ENCODE measurements at regions not wholly inside any gene's neighbourhood (a gene's known extent, or its start where the extent isn't known, plus 50 kb on each side); places are given as distances from the start of the nearest gene placed in this dataset.

DNA sequence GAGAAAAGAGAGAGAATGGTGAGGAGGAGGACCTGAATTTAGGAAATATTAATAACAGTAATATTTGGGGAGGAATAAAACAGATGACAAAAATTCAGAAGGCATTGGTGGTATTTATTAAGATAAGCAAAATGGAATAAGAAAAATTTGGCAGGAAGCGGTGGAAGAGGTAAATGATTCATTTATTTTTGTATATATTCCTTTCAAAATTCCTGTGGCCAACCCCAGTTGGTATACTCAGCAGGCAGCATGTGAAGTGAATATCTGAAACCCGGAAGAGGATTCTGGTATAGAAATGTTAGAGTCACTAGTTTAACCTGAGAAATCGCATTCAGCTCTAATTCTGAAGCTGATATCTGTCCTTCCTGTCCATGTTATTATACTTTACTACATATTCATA lies 792.0 kb downstream of the KCNJ2 start:
- Histone ChIP-seq H3K9me3 (peaks cover 0 to 8% of the 10 kb centered on the region in 2 donors), H3K4me3 (no peak overlapping the region), H3K4me1 (no peaks in the 10 kb centered on the region), H3K27ac (no peak overlapping the region), H3K36me3 (no peaks in the 10 kb centered on the region), H3K27me3 (no peaks in the 10 kb centered on the region)
- DNase-seq (ENCODE audit: low spot score) = no peak
- TF ChIP-seq, protein P1, sequence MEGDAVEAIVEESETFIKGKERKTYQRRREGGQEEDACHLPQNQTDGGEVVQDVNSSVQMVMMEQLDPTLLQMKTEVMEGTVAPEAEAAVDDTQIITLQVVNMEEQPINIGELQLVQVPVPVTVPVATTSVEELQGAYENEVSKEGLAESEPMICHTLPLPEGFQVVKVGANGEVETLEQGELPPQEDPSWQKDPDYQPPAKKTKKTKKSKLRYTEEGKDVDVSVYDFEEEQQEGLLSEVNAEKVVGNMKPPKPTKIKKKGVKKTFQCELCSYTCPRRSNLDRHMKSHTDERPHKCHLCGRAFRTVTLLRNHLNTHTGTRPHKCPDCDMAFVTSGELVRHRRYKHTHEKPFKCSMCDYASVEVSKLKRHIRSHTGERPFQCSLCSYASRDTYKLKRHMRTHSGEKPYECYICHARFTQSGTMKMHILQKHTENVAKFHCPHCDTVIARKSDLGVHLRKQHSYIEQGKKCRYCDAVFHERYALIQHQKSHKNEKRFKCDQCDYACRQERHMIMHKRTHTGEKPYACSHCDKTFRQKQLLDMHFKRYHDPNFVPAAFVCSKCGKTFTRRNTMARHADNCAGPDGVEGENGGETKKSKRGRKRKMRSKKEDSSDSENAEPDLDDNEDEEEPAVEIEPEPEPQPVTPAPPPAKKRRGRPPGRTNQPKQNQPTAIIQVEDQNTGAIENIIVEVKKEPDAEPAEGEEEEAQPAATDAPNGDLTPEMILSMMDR (IDR thresholded peaks at IDR 0.05) = no peak

DNA sequence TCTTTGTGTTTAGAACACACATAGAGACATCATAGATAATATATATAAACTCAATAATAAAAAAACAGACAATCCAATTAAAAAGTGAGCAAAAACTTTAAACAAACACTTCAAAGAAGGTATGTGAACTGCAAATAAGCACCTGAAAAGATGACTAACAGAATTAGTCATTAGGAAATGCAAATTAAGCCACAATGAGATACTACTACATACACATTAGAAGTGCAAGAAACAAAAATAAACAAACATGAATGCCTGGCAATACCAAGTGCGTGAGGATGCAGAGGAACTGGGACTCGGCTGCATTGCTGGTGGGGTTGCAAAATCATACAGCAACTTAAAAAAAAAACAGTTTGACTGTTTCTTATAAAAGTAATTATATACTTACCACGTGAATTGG lies 799.0 kb downstream of the KCNJ2 start:
- DNase-seq (ENCODE audit: low spot score) = no peak
- Histone ChIP-seq H3K4me3 (no peak overlapping the region), H3K4me1 (no peaks in the 10 kb centered on the region), H3K36me3 (no peaks in the 10 kb centered on the region), H3K27ac (no peak overlapping the region), H3K27me3 (no peaks in the 10 kb centered on the region), H3K9me3 (peaks cover 0 to 11% of the 10 kb centered on the region in 2 donors)
- TF ChIP-seq, protein P1 (IDR thresholded peaks at IDR 0.05) = no peak

DNA sequence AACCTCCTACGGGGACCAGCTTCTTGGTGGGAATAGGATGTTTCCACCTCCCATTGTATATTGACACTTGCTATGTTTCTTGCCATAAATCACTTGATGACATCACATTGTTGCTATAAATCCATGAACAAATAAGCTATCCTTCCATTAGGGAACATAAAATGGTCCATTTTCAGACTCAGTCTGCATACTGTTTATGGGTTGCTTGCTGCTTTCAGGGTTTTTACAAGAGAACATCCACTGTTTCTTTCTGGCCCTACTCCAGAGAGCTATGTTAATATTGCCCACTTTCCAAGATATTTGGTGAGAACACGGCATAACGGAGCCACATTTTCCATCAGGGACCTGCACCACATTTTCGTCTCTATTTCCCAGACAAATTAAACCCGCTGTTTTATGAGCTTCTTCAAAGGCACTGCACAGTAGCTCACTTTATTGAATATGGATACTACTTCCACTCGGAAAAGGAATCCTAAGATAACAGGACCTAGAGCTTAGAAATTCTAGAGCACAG lies 800.2 kb downstream of the KCNJ2 start:
- H3K4me1 ChIP-seq = no peaks in the 10 kb centered on the region
- no peaks in the 10 kb centered on the region for H3K27me3 ChIP-seq
- TF ChIP-seq, protein P1 (IDR thresholded peaks at IDR 0.05) = no peak
- no peak overlapping the region for H3K4me3 ChIP-seq
- DNase-seq (ENCODE audit: low spot score) = no peak
- H3K9me3 ChIP-seq = peaks cover 0 to 11% of the 10 kb centered on the region in 2 donors
- H3K36me3 ChIP-seq = no peaks in the 10 kb centered on the region
- H3K27ac ChIP-seq = no peak overlapping the region

DNA sequence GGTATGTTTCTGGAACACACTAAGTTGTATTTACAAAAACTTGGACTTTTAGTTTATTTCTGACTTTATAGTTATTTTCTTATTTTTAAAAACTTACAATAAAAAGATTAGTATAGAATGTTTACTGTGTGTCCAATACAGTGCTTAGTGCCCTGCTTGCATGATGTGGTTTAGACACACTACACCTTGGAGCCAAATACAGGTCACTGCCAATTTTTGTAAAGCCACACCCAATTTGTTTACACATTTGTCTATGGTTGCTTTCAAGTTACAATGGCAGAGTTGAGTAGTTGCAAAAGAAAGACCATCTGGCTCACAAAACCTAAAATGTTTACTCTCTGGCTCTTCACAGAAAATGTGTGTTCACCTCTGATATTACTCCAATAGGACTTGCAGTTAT lies 807.1 kb downstream of the KCNJ2 start:
- no peak for DNase-seq (ENCODE audit: low spot score)
- H3K36me3 ChIP-seq = no peaks in the 10 kb centered on the region
- H3K4me1 ChIP-seq = no peaks in the 10 kb centered on the region
- H3K27me3 ChIP-seq = no peaks in the 10 kb centered on the region
- TF ChIP-seq, protein P1 (IDR thresholded peaks at IDR 0.05) = no peak
- no peak overlapping the region for H3K4me3 ChIP-seq
- no peak overlapping the region for H3K27ac ChIP-seq
- H3K9me3 ChIP-seq = no peaks in the 10 kb centered on the region

DNA sequence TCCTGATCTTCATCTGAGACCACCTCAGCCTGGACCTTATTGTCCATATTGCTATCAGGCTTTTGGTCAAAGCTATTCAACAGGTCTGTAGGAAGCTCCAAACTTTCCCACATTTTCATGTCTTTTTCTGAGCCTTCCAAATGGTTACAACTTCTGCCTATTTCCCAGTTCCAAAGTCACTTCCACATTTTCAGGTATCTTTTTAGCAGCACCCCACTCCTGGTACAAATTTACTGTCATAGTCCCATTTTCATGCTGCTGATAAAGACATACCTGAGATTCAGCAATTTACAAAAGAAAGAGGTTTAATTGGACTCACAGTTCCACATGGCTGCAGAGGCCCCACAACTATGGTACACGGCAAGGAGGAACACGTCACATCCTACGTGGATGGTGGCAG lies 815.5 kb downstream of the KCNJ2 start:
- Histone ChIP-seq H3K27me3 (no peaks in the 10 kb centered on the region), H3K27ac (no peak overlapping the region), H3K4me1 (no peaks in the 10 kb centered on the region), H3K9me3 (peaks cover 0 to 13% of the 10 kb centered on the region in 2 donors), H3K36me3 (no peaks in the 10 kb centered on the region), H3K4me3 (no peak overlapping the region)
- no peak for DNase-seq (ENCODE audit: low spot score)
- TF ChIP-seq, protein P1 (IDR thresholded peaks at IDR 0.05) = no peak

DNA sequence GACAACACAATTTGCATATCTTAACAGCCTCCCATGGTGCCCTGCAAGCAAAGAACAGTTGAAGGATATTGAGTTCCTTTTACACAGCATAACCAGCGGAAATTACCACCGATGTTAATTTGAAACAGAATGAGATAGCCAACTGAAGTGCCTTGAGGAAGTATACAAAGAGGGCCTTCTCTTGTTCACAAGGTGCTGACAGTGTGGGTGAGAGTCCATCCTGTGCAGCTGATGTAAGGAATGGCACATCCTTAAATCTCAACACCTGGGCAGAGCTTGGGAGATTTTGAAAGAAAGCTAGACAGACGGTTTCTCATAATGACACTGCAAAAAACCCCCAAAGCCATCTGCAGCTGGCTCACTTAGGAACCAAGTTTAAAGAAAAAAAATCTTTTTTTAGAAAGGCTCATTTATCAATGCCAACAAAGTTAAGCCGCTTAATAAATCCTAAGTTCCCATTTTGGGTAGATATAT lies 818.6 kb downstream of the KCNJ2 start:
- H3K4me1 ChIP-seq = no peaks in the 10 kb centered on the region
- TF ChIP-seq, protein P1 (IDR thresholded peaks at IDR 0.05) = no peak
- H3K27me3 ChIP-seq = no peaks in the 10 kb centered on the region
- H3K4me3 ChIP-seq = no peak overlapping the region
- H3K9me3 ChIP-seq = peaks cover 0 to 13% of the 10 kb centered on the region in 2 donors
- H3K36me3 ChIP-seq = no peaks in the 10 kb centered on the region
- H3K27ac ChIP-seq = no peak overlapping the region
- no peak for DNase-seq (ENCODE audit: low spot score)
